Left kidney (tissue), 1 donor: ENCODE measurements at regions not wholly inside any gene's neighbourhood (a gene's known extent, or its start where the extent isn't known, plus 50 kb on each side); places are given as distances from the start of the nearest gene placed in this dataset.

Experiments used
- DNase-seq: peaks from one replicate; pipeline ENCODE4 v3.0.0-alpha.2; 2013

DNA sequence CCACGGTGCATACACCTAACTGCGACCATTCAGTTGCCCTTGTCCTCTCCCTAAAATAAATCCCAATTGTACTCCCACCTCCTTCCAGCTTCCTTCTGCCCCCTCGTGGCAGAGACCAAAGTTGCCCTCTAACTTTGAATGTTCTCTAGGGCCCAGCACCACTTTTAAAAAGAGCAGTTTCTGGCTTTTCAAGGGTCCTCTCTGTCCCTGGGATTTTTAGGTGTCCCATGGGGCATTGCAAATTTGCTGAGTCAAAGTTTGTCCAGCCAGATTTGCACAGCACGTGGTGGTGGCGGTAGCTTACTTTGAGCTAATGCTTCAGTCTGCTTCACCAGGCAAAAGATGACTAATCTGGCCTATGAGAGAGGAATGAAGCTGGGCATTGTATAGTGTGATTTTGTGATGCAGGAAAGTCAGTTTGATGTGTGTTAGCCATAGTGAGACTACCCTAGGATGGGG, 100.2 kb downstream of the PERP start:
- DNase-seq, result no peak

DNA sequence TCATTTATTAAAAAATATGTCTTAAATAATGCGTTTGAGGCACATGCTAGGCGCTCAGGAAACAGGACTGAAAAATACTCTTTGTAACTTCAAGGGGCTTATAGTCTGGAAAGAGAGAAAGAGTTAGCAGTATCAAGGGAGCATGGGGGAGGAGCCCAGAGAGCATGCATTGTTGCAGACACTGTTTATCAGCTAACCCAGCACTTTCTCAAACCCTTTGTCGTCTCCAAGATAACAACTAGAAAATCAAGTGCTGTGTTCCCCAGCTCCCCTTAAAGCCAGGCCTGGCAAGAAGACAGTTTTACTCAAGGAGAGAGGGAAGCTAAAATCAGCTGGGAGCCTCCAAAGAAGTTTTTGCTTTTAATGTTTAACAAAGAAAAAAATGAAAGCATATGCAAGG, 98.4 kb downstream of the PERP start:
- DNase-seq, result no peak

DNA sequence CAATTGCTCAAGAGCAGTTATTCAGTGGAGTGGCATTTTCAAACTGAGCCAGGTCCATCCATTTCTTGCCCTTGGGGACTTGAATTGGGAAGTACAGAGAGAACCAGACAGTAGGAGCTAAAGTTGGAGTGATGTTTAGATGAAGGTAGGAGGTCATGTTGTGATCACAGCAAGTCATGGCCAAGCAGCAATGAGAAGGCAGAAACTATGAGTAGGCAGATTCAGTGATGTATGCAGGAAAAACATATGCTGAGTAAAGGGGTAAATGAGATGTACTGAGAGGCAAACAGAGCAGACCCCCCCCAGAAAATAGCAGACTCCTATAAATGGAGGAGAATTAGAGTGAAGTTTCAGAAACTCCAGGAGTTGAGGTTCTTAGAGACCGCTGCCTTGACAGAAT, 95.8 kb downstream of the PERP start:
- DNase-seq, result no peak

DNA sequence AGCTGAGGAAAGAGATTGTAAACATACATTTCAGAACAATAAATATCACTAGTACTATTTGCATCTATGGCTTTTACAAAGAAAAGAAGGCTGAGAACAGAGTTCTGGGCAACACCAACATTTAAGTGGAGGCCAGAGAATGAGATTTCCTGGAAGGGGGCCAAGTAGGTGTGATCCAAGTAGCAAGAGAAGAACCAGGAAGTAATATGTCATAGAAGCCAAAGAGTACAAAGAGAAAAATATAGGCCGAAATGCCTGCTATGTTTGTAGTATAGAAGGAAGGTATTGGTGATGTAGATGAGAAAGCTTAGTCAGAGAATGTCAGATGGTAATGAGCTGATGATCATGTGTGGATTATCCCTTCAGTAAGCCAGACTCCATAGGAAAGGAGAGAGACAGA, 94.5 kb downstream of the PERP start:
- no peak for DNase-seq

DNA sequence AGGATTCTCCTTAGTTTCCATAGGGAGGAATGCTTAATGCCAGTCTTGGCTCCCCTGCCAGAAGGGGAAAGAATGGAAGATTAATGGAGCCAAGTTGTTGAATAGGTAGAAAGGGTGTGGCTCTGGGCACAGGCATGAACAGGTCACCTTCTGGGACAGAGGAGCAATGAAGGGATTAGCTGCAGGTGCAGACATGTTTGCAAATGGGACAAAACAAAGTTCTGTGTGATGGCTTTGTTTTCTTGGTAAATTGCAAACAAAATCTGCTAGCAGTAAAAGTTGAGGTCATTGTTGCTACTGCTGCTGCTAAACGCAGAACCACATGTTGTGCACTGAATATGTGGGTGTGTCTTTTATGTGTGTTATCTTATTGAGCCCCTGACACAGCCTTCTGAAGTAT, 93.3 kb downstream of the PERP start:
- no peak for DNase-seq

DNA sequence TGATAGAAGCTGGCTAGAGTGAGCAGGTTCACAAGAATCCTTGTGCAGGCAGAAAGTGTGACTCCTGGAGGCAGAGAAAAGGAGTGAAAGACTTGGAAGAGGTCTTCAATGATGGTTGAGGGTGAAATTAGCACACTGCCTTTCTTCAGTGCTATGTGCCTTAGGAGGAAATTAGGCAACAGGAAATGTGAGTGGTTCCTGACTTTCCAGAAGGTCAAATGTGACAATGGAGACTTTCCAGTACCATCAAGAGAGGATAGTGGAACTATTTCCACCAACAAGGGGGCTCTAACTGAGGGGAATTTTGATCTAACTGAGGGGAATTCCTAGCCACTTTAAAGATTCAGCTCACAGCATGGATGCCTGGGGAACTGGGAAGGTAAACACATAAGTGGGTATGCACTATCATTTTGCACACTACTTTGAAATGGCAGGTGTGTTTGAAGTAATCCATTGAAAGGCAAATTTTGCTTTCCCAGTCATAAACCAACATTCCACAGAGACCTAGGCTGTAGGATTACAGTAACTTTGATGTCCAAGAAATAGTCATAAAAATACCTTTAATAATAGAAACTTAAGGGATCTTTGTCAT, 90.0 kb downstream of the PERP start:
- DNase-seq, result no peak

DNA sequence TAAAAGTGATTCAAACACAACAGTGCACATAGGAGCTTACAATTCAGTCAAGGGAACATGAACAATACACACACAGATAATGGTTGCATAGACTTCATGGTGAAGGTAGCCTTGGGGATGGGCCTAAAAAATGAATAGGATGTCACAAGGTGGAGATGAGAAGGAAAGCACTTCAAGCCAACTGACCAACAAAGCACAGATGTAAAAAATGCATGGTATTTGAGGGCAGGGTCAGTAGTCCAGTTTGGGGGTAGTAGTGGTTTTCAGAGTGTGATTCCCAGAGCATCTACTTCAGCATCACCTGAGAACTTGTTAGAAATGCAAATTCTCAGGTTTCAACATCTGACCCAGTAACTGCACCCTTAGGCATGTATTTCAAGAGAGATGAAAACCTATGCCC, 88.9 kb downstream of the PERP start:
- DNase-seq, result no peak

DNA sequence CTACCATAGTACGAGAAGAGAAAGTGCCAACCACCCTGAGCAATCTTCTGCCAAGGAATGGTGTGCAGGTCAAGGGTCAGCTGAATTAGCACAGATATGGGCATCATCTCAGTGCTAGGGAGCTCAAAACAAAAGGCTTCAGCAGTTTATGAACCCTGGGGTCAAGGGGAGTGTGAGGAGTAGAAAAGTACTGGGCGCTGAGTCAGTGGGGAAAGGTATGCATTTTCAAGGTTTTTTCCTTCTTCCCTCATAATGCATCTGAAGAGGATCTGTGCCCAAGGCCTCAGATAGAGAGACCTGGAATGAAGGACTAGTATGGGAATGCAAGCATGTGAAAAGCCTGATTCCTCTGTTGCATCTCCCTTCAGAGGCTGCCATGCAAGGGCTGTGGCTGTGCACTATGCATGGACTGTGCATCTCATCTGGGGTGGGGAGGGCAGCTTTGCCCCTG, 81.7 kb downstream of the PERP start:
- DNase-seq, result no peak

DNA sequence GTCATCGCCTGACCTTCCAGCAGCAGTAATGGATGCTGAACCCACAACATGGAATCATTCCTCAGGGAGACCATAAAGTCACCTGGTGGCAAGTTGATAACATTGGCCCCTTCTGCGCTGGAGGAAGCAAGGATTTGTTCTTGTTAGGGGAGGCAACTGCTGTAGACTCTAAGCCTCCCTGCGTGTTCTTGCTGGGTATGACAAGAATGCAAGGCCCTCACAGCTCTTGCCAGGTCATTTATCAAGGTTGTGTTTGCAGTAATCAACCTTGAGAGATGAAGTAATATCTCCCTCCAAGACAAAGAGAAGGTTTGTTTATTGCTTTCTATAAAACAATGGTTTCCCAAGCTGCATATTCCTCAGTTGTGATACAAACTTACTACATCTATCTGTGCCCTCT, 80.9 kb downstream of the PERP start:
- DNase-seq, result no peak

DNA sequence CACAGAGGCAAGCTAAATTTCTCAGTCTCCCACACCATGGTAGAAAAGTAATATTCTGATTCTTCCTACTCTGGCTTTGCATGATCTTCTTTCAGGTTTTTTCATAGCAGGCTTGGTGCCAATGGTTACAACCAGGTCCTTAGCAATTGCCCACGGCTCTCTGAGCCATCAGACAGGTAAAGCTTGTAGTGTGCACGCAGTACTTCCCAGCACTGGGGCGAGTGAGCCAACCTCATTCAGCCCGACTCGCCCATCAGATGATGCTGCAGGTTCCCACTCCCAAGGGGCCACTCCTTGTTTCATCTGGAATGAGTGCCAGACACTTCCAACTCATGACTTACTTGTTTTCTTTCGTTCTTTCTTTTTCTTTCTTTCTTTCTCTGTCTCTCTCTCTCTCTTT, 78.3 kb downstream of the PERP start:
- no peak for DNase-seq

DNA sequence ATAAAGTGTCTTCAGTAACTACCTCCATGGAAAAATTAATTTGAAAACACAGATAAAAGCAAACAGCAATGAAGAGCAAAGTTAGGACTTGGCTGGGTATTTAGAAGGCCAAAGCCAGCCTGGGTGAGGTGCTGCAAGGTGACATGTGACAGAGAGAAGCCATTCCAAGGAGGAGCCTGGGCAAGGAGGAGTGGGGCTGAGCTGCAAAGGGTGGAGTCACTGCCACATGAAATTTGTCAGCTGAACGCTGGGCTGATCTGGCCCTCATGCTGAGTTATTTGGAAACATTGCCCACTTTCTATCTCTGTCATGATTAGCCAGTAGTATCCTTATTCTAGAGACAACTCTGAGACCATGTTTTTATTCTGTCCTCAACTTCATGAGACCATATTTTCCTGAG, 76.3 kb downstream of the PERP start:
- no peak for DNase-seq

DNA sequence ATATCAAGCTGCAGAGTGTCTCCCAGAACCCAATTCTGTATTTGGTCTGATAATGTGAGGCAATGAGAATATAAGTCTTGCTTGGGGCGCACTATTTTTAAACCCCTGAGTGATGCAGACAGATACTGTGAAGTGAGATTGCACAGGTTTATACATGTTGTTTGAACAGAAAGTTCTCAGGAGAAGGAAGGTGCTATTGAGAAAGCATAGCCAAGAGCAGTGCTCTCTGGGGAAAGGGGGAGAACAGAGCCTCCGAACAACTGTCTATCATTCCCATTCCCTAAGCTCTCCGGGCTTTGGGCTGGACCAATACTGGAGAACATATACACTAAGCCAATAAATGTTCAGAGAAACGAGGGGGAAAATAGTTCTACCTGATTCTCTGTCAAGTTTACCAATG, 75.8 kb downstream of the PERP start:
- DNase-seq, result no peak

DNA sequence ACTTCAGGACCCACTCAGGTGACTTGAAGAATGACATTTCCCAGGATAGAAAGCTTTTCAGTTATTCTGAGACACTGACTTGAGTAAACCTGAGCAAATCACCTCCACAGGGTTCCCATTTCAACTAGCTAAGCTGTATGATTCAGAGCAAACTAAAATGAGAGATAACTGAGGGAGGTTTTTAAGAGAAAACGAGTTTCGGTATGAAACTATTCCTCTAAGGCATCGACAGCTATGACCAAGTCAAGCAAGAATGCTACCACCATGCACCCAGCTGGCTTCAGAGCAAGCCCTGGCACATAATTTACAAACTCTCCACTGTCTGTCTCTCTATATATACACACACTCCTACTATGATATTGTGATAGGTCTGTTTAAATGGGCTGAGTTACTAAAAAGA, 75.4 kb downstream of the PERP start:
- DNase-seq, result no peak

DNA sequence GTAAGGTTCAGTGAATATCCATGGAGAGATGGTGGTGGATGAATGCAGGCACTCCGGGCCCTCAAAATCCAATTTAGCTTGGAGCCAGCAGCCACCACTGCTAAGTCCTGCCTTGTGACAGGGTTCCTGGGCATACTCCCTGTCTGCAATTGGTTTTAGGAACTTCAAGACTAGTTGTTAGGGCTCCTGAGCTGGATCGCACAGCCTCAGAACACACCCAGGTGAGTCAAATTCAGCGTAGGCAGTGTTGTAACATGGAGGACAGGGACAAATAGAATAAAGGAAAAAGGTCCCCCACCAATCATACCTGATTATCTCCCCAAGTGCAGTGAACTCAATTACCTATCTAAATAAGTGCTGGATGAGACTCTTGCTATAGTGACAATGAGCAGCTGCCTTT, 74.6 kb downstream of the PERP start:
- DNase-seq, result no peak

DNA sequence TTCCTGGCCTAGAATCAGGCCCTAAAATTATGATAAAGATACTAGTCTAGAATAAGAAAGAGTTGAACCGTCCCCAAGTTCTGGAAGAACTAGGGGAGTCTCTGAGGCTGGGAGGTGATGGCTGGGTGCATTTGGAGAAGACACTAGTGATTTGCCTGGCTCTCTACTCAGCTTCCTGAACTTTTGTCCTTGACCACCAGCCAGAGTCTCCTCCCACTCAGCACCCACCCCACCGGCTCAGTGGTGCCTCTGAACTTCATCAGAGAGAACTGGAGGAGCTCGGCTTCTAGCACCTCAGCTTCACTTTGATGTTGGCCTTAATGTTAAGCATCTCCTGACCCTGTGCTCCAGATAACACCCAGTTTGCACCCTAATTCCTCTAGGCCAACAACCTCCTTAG, 73.0 kb downstream of the PERP start:
- DNase-seq, result no peak

DNA sequence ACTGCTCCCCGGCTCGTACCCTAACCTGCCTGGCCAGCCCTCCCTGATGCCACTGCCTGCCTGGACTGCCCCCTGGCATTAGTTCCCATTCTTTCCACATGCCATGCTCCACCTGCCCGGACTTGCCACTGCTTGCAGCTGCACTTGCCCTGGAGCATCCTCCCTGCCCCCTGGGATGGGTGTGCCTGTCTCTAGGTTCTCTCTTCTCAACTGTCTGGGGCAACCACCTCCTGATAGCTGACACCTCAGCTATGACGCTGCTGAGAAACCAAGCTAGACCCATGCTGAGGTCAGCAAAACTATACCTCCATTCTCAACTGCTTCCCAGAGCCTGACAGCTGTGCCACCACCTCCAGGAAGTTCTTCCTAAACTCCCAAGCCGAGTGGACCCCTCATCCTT, 72.1 kb downstream of the PERP start:
- DNase-seq, result no peak

DNA sequence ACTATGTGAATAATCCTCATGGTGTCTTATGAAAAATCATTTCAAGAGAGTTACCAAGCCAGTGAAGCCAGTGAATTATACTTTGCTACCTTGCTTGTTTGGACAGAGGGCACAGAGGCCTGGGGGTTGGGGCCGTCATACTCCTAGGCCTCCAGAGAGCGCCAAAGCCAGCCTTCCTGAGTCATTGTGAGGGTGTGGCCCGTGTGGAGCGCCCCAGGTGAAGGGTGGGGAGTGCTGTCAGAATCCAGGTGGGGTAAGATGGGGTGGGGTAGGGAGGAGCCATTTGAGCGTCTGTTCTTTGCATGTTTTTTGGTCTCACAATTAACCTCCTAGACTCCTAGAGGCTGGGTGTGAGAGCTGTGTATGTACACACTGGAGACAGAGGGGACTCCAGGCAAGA, 71.1 kb downstream of the PERP start:
- no peak for DNase-seq

DNA sequence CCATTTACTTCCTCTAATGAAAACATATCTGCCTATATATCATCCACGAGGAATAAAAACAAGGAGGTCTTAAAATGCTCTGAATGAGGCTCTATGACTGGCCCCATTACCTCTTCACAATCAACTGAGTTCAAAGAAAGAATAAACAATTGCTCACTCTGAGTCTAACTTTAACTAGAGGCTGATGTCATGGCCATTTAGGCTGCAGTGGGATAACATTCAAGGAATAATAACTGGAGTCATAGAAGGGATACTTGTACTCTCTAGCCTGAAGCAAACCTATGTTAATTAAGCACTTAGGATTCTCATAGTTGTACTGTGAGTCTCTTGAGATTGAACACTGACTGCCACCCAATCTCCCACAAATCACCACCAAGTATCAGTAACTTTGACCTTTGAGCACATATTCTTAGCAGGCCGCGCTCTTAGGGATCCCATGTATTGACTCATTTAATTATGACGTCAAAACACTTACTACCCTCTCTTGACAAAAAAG, 70.2 kb downstream of the PERP start:
- DNase-seq, result no peak

DNA sequence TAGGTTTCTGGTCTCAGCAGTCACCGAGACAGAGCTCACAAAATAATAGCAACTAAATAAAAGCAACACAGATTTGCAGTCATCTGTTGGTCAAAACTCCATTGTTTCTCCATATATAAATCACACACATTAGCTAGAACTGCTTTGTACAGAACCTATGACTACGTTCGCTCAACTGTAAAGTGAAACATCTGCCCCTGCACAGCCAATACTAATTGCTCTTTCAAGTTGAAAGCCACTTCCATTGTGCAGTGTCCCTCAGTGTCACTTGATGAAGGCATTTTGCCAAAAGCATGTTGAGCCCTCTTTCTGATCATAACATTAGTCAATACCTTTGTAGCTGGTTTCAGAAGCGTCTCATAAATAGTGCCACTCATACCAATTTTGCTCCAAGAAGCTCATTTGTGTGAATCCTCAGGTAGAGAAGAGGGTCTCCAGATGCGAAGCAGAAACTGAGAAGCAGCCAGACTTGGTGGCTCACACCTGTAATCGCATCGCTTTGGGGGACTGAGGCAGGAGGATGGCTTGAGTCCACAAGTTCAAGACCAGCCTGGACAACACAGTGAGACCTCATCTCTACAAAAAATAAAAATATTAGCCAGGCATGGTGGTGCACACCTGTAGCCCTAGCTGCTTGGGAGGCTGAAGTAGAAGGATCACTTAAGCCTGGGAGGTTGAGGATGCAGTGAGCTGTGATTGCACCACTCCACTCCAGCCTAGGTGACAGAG, 68.9 kb downstream of the PERP start:
- DNase-seq, result no peak
